Breast epithelium (tissue), 3 donors: ENCODE measurements at regions not wholly inside any gene's neighbourhood (a gene's known extent, or its start where the extent isn't known, plus 50 kb on each side); places are given as distances from the start of the nearest gene placed in this dataset.

Source experiments
- CTCF ChIP-seq, 3 donors: fragments of 450-650 bp; IDR thresholded peaks; one replicate each; pipeline ENCODE4 v1.5.1; 2016 to 2017; ENCODE audit warnings: antibody characterized with exemption in 3 of 3, mild to moderate bottlenecking in 3 of 3, moderate library complexity in 3 of 3
- POLR2A ChIP-seq: fragments of 450-650 bp; IDR thresholded peaks from one replicate; pipeline ENCODE4 v1.6.1; 2016; ENCODE audit warnings: antibody characterized with exemption, mild to moderate bottlenecking, moderate library complexity
- POLR2AphosphoS5 ChIP-seq, 3 donors: sonication (generic); formaldehyde crosslinking; IDR thresholded peaks; one replicate each; pipeline ENCODE4 v1.6.1; 2017; ENCODE audit warnings: antibody characterized with exemption in 3 of 3

GRCh38 chr20:7257692-7258466 is 490.4 kb downstream of the BMP2 start:
- TF ChIP-seq POLR2AphosphoS5 (IDR thresholded peaks at IDR 0.05) (no peak), CTCF (IDR thresholded peaks at IDR 0.05) (no peak), POLR2A (no peak)
